Peyer's patch (tissue), 4 donors: ENCODE measurements at regions not wholly inside any gene's neighbourhood (a gene's known extent, or its start where the extent isn't known, plus 50 kb on each side); places are given as distances from the start of the nearest gene placed in this dataset.

Source experiments
- DNase-seq, 3 donors: peaks; one replicate each; pipeline ENCODE4 v3.0.0-alpha.2; 2017 to 2019
- H3K27ac ChIP-seq, 4 donors: fragments of 200-600 bp; sonication (generic); one replicate each; pipeline ENCODE4 v1.5.1; 2016 to 2019
- H3K27me3 ChIP-seq, 2 donors: fragments of 200-600 bp; sonication (generic); one replicate each; pipeline ENCODE4 v1.5.1; 2019
- H3K36me3 ChIP-seq, 3 donors: fragments of 200-600 bp; sonication (generic); one replicate each; pipeline ENCODE4 v1.5.1; 2016 to 2019
- H3K4me1 ChIP-seq, 4 donors: fragments of 200-600 bp; sonication (generic); one replicate each; pipeline ENCODE4 v1.5.1; 2016 to 2019
- H3K4me3 ChIP-seq, 4 donors: fragments of 200-600 bp; sonication (generic); 1 replicate in 3 of 4; 2 replicates in 1 of 4; pipeline ENCODE4 v1.5.1; 2016 to 2019; ENCODE audit warnings: mild to moderate bottlenecking in 1 of 4
- H3K9me3 ChIP-seq, 4 donors: fragments of 200-600 bp; sonication (generic); one replicate each; pipeline ENCODE4 v1.5.1; 2016 to 2019; ENCODE audit warnings: mild to moderate bottlenecking in 1 of 4
- CTCF ChIP-seq, 6 experiments: fragments of 450-650 bp in 4 of 6; fragments of 200-600 bp in 2 of 6; sonication (generic) in 1 of 6; IDR thresholded peaks; one replicate each; pipeline ENCODE4 v1.5.1; 2017 to 2019; ENCODE audit warnings: antibody characterized with exemption in 6 of 6, mild to moderate bottlenecking in 3 of 6, moderate library complexity in 1 of 6
- POLR2A ChIP-seq, 2 donors: fragments of 450-650 bp; IDR thresholded peaks; one replicate each; pipeline ENCODE4 v1.5.1; 2017; ENCODE audit warnings: antibody characterized with exemption in 2 of 2, mild to moderate bottlenecking in 2 of 2, moderate library complexity in 2 of 2

GRCh38 chr19:31416548-31416947, 67.3 kb upstream of the TSHZ3 start:
- TF ChIP-seq CTCF (IDR thresholded peaks at IDR 0.05): no peak
- TF ChIP-seq POLR2A (IDR thresholded peaks at IDR 0.05): no peak
- Histone ChIP-seq H3K27ac (no peak overlapping the region), H3K4me1 (no peaks in the 10 kb centered on the region), H3K9me3 (no peaks in the 10 kb centered on the region), H3K36me3 (no peaks in the 10 kb centered on the region), H3K4me3 (no peak overlapping the region), H3K27me3 (no peaks in the 10 kb centered on the region)
- DNase-seq: no peak

- H3K27ac ChIP-seq: no peak overlapping the region
- TF ChIP-seq CTCF (IDR thresholded peaks at IDR 0.05) (no peak), POLR2A (IDR thresholded peaks at IDR 0.05) (no peak)
- H3K27me3 ChIP-seq: no peaks in the 10 kb centered on the region
- no peak overlapping the region for H3K4me3 ChIP-seq
- no peaks in the 10 kb centered on the region for H3K36me3 ChIP-seq
- DNase-seq: no peak
- no peaks in the 10 kb centered on the region for H3K9me3 ChIP-seq
- H3K4me1 ChIP-seq: no peaks in the 10 kb centered on the region
Observed at GRCh38 chr19:31418055-31418454, 68.8 kb upstream of the TSHZ3 start.

GRCh38 chr19:31418692-31419430, 69.6 kb upstream of the TSHZ3 start:
- no peaks in the 10 kb centered on the region for H3K27me3 ChIP-seq
- H3K4me3 ChIP-seq: no peak overlapping the region
- H3K36me3 ChIP-seq: no peaks in the 10 kb centered on the region
- no peak overlapping the region for H3K27ac ChIP-seq
- no peaks in the 10 kb centered on the region for H3K9me3 ChIP-seq
- DNase-seq: no peak
- H3K4me1 ChIP-seq: no peaks in the 10 kb centered on the region
- TF ChIP-seq CTCF (IDR thresholded peaks at IDR 0.05): no peak
- TF ChIP-seq POLR2A (IDR thresholded peaks at IDR 0.05): no peak

GRCh38 chr19:31419871-31420445, 70.7 kb upstream of the TSHZ3 start:
- no peaks in the 10 kb centered on the region for H3K9me3 ChIP-seq
- DNase-seq: no peak
- H3K36me3 ChIP-seq: no peaks in the 10 kb centered on the region
- H3K27me3 ChIP-seq: no peaks in the 10 kb centered on the region
- H3K4me1 ChIP-seq: no peaks in the 10 kb centered on the region
- H3K4me3 ChIP-seq: no peak overlapping the region
- TF ChIP-seq CTCF (IDR thresholded peaks at IDR 0.05): no peak
- TF ChIP-seq POLR2A (IDR thresholded peaks at IDR 0.05): no peak
- H3K27ac ChIP-seq: no peak overlapping the region

GRCh38 chr19:31421082-31421481, 71.8 kb upstream of the TSHZ3 start:
- no peak overlapping the region for H3K27ac ChIP-seq
- DNase-seq: no peak
- no peaks in the 10 kb centered on the region for H3K27me3 ChIP-seq
- no peak for TF ChIP-seq CTCF (IDR thresholded peaks at IDR 0.05)
- no peak for TF ChIP-seq POLR2A (IDR thresholded peaks at IDR 0.05)
- H3K9me3 ChIP-seq: no peaks in the 10 kb centered on the region
- no peaks in the 10 kb centered on the region for H3K4me1 ChIP-seq
- no peak overlapping the region for H3K4me3 ChIP-seq
- no peaks in the 10 kb centered on the region for H3K36me3 ChIP-seq
